ENCODE measurements at regions not wholly inside any gene's neighbourhood (a gene's known extent, or its start where the extent isn't known, plus 50 kb on each side); places are given as distances from the start of the nearest gene placed in this dataset.

DNA sequence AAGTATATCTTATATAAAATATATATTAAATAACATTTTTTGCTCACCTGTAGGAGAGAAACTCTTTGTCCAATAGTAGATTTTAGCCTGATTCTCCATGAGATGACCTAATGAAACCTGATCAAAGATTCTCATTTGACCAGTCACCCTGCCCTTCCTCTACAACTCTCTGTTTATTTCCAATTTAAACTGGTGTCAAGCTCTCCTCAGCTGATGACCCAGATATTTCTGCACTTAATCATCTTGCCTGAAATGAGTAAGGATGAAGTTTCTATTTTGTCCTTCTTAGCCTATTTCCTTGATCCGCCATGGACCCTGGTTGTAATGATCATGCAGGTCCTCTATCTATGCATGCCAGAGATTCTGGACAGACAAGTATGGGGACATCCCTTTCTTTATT is 179.3 kb upstream of the FGF10 start:
- Mint-ChIP-seq H3K27ac (no peak overlapping the region), H3K9me3 (no peaks in the 10 kb centered on the region), H3K4me1 (no peaks in the 10 kb centered on the region), H3K4me3 (no peak overlapping the region), H3K27me3 (ENCODE audit: insufficient read depth) (no peaks in the 10 kb centered on the region), H3K36me3 (ENCODE audit: low read depth) (no peaks in the 10 kb centered on the region)
- H3K27me3 ChIP-seq (ENCODE audit: control insufficient read depth, insufficient read depth, low read length, poor library complexity, severe bottlenecking), result no peaks in the 10 kb centered on the region
- TF ChIP-seq, protein P1, sequence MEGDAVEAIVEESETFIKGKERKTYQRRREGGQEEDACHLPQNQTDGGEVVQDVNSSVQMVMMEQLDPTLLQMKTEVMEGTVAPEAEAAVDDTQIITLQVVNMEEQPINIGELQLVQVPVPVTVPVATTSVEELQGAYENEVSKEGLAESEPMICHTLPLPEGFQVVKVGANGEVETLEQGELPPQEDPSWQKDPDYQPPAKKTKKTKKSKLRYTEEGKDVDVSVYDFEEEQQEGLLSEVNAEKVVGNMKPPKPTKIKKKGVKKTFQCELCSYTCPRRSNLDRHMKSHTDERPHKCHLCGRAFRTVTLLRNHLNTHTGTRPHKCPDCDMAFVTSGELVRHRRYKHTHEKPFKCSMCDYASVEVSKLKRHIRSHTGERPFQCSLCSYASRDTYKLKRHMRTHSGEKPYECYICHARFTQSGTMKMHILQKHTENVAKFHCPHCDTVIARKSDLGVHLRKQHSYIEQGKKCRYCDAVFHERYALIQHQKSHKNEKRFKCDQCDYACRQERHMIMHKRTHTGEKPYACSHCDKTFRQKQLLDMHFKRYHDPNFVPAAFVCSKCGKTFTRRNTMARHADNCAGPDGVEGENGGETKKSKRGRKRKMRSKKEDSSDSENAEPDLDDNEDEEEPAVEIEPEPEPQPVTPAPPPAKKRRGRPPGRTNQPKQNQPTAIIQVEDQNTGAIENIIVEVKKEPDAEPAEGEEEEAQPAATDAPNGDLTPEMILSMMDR (conservative IDR thresholded peaks at IDR 0.05), result no peak
- H3K4me1 ChIP-seq (ENCODE audit: control insufficient read depth, insufficient read depth, low read length), result no peaks in the 10 kb centered on the region
- H3K9me3 ChIP-seq (ENCODE audit: control insufficient read depth, low read length), result no peaks in the 10 kb centered on the region
- no peak overlapping the region for H3K4me3 ChIP-seq (ENCODE audit: low read length)
- WGBS, 2 experiments (ENCODE audit: insufficient coverage in 1 of 2, insufficient read length in 1 of 2), result 100% methylated on average over 1 of the region's 1 CpG
- H3K36me3 ChIP-seq (ENCODE audit: control insufficient read depth, insufficient read depth, low read length), result no peaks in the 10 kb centered on the region
- no peak for DNase-seq
- H3K9ac ChIP-seq (ENCODE audit: extremely low read depth, low read length, poor library complexity, severe bottlenecking), result no peak overlapping the region
- H3K27ac ChIP-seq (ENCODE audit: low read depth, low read length), result no peak overlapping the region

DNA sequence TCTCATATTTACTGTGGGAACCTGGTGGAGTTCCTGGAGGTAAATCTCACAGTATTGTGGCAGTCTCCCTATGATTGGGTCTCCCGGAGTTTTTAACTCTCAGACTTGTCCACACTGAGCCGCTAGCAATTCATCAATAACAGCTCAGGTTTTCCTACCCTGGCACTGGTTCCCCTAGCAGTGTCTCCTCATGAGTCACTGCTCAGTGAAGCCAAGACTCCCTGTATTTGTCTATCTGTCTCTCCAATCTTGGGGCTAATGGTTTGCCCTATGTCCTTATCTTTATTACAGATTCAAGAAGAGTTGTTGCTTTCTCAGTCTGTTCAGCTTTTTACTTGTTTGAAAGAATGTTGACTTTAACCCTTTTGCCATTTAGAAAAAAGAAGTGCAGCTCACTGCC is 176.7 kb upstream of the FGF10 start:
- H3K27me3 ChIP-seq (ENCODE audit: control insufficient read depth, insufficient read depth, low read length, poor library complexity, severe bottlenecking), result no peaks in the 10 kb centered on the region
- WGBS, 2 experiments (ENCODE audit: insufficient coverage in 1 of 2, insufficient read length in 1 of 2), result 95 to 100% methylated on average over 2 of the region's 2 CpGs
- TF ChIP-seq, protein P1 (conservative IDR thresholded peaks at IDR 0.05), result no peak

DNA sequence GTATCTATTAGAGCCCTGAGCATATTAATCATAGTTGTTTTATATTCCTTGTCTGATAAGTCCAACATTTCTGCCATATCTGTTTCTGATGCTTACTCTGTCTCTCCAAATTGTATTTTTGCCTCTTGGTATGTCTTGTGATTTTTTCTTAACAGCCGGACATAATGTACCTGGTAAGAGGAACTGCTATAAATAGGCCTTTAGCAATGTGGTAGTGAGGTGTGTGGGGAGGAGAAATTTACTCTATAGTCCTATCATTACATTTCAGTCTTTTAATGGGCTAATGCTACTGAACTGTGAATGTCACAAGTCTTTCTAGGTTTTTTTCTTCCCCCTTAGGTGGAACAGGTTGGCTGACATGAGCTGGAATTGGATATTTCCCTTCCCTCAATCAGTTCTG is 176.1 kb upstream of the FGF10 start:
- H3K4me1 ChIP-seq (ENCODE audit: control insufficient read depth, insufficient read depth, low read length), result no peaks in the 10 kb centered on the region
- no peak overlapping the region for H3K27ac Mint-ChIP-seq
- no peak overlapping the region for H3K27ac ChIP-seq (ENCODE audit: low read depth, low read length)
- no peaks in the 10 kb centered on the region for H3K27me3 Mint-ChIP-seq (ENCODE audit: insufficient read depth)
- no peaks in the 10 kb centered on the region for H3K4me1 Mint-ChIP-seq
- no peaks in the 10 kb centered on the region for H3K9me3 Mint-ChIP-seq
- H3K9me3 ChIP-seq (ENCODE audit: control insufficient read depth, low read length), result no peaks in the 10 kb centered on the region
- no peaks in the 10 kb centered on the region for H3K36me3 ChIP-seq (ENCODE audit: control insufficient read depth, insufficient read depth, low read length)
- TF ChIP-seq, protein P1 (conservative IDR thresholded peaks at IDR 0.05), result no peak
- no peak overlapping the region for H3K9ac ChIP-seq (ENCODE audit: extremely low read depth, low read length, poor library complexity, severe bottlenecking)
- H3K27me3 ChIP-seq (ENCODE audit: control insufficient read depth, insufficient read depth, low read length, poor library complexity, severe bottlenecking), result no peaks in the 10 kb centered on the region
- WGBS, 2 experiments (ENCODE audit: insufficient coverage in 1 of 2, insufficient read length in 1 of 2), result 100% methylated on average over 1 of the region's 1 CpG; no CpG with 5 or more reads in 1 of the 2 experiments
- H3K4me3 Mint-ChIP-seq, result no peak overlapping the region
- DNase-seq, result no peak
- no peaks in the 10 kb centered on the region for H3K36me3 Mint-ChIP-seq (ENCODE audit: low read depth)
- no peak overlapping the region for H3K4me3 ChIP-seq (ENCODE audit: low read length)

More for the DNA sequence above, 176.7 kb upstream of the FGF10 start:
- Histone ChIP-seq H3K9me3 (ENCODE audit: control insufficient read depth, low read length) (no peaks in the 10 kb centered on the region), H3K9ac (ENCODE audit: extremely low read depth, low read length, poor library complexity, severe bottlenecking) (no peak overlapping the region), H3K4me1 (ENCODE audit: control insufficient read depth, insufficient read depth, low read length) (no peaks in the 10 kb centered on the region), H3K36me3 (ENCODE audit: control insufficient read depth, insufficient read depth, low read length) (no peaks in the 10 kb centered on the region), H3K4me3 (ENCODE audit: low read length) (no peak overlapping the region), H3K27ac (ENCODE audit: low read depth, low read length) (no peak overlapping the region)
- no peaks in the 10 kb centered on the region for H3K36me3 Mint-ChIP-seq (ENCODE audit: low read depth)
- no peak overlapping the region for H3K4me3 Mint-ChIP-seq
- no peak for DNase-seq
- no peak overlapping the region for H3K27ac Mint-ChIP-seq
- no peaks in the 10 kb centered on the region for H3K4me1 Mint-ChIP-seq
- no peaks in the 10 kb centered on the region for H3K9me3 Mint-ChIP-seq
- H3K27me3 Mint-ChIP-seq (ENCODE audit: insufficient read depth), result no peaks in the 10 kb centered on the region
